CD4-positive, alpha-beta T cell treated with Interleukin-10 for 1 hour (primary cell): ENCODE measurements at regions not wholly inside any gene's neighbourhood (a gene's known extent, or its start where the extent isn't known, plus 50 kb on each side); places are given as distances from the start of the nearest gene placed in this dataset.
"Not testable (repeated sequence)": the region's sequence is repeated elsewhere in the genome, so short reads cannot be mapped to it uniquely, and the experiment has no call there.

Source experiments
- DNase-seq: peaks from one replicate; pipeline ENCODE4 v3.0.0-alpha.2; 2020

DNA sequence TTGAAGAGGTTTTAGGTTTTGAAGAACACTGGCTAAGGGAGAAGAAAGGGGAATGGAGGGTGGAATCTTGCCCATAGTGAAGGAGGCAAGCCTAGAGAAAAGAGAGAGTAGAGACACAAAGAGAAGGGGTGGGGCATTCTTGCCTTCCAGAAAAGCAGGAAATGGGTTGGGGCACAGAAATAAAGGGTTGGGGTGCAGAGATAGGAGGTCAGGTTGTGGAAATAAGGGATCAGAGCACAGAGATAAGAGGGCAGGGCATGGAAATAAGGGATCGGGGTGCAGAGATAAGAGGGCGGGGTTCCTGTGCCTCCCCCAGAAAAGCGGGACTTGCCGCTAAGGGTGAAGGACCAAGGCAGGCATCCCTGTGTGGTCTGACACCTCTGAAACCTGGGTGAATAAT, 69.9 kb downstream of the ALG1L2 start:
- DNase-seq: not testable (repeated sequence)

DNA sequence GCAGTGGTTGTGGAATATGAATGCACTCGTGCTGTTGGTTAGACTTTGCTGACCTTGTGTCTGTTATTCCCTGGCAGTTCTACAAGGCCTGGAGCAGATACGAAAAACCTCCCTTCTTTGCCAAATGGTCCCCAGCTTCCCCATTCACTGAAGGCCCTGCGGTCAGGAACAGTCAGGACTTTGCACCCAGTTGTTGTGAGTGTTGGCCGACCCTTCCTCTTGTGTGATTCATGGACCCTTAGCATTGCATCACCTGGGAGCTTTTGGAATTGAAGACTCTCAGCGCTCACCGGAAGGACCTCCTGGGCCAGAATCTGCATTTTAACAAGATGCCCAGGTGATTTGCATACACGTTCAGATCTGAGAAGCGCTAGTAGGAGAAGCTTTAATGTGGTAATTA, 71.6 kb downstream of the ALG1L2 start:
- not testable (repeated sequence) for DNase-seq

DNA sequence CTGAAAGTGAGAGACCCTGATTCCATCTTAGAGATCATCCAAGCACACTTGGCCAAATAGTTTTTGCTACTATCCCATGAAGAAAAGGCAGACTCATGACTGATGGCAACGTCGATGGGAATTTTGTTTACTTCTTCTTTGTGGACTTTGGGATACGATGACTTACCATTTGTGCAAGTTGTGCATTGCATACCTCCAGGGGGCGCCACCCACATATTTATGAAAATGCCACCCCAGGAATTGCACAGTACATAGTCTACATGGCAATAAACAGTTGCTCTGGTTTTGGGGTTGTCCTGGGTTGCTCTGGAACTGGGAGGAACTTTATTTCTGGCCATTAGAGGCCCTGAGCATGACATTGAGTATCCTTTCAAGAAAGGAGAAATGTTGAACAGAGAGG, 73.8 kb downstream of the ALG1L2 start:
- peak; percentile 7 for DNase-seq

DNA sequence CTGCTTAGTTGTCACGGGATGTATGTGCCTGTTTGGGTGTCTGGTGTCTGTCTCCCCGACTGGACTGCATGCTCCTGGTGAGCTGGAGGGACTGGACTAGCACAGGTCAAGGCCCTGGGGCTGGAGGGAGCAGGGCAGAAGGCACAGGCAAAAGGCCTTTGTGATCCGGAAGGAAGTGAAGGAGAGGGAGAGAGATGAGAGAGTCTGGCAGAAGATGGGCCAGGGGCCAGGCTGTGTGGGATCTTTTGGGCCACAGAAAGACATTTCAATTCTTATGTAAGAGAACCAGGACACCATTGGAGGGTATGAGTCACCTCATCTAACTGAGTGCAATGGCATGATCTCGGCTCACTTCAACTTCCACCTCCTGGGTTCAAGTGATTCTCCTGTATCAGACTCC, 85.2 kb downstream of the ALG1L2 start:
- DNase-seq: not testable (repeated sequence)

DNA sequence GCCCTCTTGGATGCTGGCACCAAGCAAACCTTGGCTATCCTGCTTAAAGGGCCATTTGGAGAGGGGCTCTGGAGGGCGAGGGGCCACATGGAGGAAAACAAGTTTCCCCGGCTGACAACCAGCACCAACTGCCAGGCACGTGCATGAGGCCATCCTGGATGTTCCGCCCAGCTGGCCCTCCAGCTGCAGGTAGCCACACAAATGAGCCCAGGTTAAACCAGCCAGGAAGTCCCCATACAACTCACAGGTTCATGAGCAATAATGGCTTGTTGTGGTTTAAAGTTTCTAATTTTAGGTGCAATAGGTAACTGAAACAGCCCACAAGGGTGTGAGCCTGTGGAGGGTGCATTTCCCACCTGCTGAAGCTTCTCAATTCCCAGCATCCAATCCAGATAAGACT, 93.6 kb downstream of the ALG1L2 start:
- DNase-seq: not testable (repeated sequence)

DNA sequence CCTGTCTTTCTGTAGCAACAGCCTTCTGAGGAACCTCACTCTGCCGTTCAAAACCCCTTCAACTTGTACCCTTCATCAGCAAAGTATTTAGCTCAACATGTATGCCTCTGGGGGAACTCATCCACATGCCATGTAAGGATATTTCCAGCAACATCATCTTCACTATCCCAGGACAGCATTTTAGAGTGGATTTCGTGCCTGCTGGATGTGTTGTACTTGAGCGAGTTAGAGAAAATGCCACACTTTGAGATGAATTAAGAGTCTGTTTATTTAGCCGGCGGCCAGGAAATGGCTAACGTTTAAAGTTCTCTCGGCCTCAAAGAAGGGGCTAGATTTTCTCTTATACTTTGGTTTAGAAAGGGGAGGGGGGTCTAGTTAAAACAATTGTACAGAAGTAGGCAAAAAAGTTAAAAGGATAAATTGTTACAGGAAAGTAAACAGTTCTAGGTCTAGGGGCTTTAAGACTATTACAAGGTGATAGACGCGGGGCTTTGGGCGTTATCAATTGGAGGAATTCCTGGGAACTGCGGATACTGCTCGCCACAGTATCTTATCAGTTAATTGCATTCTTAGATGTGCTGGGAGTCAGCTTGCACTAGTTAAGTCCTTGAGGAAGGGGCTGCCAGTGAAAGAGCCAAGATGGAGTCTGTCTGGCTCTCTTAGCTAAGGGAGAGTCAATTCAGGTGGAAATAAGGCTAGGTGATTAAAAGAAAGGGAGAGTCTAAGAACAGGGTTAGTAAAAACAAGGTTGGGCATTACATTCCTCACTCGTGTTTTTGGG, 95.0 kb downstream of the ALG1L2 start:
- not testable (repeated sequence) for DNase-seq

DNA sequence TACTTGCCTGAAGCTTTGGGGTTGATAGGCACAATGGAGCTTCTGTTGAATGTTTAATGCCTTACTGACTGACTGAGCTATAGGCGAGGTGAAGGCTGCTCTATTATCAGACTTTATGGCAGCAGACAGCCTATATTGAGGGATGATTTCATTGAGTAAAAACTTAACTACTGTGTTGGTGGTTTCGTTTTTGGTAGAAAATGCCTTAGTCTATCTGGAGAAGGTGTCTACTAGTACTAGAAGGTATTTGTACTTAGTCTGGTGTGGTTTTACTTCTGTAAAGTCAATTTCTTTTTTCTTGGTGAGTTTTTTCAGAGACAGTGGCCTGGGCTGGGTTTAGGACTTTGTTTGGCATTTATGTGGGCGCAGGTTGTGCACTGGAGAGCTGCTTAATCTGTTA, 97.2 kb downstream of the ALG1L2 start:
- DNase-seq: peak; percentile 6

DNA sequence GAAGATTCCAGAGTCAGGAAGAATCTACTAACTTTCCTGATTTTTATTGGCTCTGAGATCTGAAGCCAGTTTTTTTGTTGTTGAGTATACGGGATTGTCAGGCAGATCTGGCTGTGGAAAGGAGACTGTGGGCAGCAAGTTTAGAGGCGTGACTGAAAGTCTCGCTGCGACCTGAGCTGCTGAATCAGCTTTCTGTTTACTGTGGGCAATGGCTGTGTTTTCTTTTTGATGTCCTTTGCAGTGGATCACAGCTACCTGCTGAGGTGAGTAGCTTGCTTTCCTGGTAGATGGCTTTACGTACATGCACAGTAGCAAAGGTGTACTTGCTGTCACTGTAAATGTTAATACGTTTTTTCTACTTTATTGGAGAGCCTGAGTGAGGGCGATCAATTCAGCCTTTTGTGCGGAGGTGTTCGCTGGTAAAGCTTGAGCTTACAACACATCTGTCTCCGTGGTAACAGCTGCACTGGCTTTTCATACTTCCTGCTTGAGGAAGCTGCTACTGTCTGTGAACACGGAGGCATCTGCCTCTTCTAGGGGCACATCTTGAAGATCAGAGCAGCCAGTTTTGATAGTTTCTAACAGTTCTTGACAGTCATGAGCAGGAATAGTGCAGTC, 97.8 kb downstream of the ALG1L2 start:
- peak; percentile 70 for DNase-seq

DNA sequence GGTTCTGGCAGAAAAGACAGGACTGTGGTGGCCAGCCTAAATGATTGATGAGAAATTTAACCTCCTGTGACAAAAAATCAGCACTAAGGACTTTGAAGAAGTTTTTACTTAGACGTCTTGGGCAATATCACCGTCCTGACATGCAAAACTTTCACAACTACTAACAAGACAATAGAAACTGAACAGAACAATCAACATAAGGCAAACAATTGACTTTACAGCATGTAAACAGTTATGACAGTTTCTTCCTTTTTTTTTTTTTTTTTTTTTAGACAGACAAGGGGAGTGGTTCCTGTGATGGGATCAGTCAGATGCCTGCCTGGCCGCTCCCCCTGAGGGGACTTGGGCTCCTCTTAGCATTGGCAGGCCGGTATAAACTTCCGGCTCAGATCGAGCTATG, 100.8 kb downstream of the ALG1L2 start:
- DNase-seq: not testable (repeated sequence)

DNA sequence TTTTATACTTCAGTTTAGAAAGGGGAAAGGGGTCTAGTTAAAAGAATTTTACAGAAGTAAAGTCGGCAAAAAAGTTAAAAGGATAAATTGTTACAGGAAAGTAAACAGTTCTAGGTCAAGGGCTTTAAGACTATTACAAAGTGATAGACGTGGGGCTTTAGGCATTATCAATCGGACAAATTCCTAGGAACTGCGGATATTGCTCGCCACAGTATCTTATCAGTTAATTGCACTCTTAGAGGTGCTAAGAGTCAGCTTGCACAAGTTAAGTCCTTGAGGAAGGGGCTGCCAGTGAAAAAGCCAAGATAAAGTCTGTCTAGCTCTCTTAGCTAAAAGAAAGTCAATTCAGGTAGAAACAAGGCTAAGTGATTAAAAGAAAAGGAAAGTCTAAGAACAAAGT, 102.1 kb downstream of the ALG1L2 start:
- not testable (repeated sequence) for DNase-seq

DNA sequence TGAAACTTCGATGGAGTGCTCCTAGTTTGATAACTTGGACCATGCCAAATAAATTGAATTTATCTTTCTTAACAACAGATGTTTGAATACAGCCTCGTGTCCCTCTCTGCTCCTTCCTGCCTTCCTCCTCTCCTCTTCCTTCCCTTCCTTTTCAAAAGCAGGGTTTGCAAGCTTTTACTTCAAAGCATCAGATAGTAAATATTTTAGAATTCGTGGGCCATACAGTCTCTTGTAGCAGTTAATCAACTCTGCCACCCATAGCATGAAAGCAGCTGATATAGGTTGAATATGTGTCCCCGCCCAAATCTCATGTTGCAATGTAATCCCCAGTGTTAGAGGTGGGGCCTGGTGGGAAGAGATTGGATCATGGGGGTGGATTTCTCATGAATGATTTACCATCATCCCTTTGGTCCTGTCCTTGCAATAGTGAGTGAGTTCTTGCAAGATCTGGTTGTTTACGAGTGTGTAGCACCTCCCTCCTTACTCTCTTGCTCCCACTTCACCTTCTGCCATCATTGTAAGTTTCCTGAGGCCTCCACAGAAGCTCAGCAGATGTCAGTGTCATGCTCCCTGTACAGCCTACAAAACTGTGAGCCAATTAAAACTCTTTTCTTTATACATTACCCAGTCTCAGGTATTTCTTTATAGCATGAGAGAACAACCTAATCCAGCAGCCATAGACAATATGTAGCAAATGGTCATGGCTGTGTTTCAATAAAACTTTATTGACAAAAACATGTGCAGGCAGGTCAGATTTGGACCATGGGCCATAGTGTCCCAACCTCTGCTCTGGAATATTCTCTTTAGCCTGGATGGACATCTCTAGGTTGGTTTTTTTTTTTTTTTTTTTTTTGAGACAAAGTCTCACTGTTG, 102.8 kb downstream of the ALG1L2 start:
- DNase-seq: not testable (repeated sequence)

DNA sequence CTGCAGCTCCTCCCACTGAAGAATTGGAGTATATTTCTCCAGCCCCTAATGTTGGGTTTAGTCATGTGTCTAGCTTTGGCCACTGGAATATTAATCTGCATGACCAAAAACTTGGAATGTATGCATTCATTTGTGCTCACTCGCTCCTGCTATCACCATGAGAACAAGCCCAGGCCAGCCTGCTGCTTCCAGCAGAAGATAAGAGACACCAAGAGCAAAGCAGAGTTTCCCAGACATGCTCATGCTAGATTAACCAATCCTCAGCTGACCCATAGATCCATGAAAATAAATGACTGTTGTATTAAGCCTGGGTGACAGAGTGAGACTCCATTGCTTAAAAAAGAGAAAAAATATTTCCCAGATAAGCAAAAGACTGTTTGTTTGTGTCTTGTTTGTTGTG, 119.6 kb downstream of the ALG1L2 start:
- DNase-seq: not testable (repeated sequence)

DNA sequence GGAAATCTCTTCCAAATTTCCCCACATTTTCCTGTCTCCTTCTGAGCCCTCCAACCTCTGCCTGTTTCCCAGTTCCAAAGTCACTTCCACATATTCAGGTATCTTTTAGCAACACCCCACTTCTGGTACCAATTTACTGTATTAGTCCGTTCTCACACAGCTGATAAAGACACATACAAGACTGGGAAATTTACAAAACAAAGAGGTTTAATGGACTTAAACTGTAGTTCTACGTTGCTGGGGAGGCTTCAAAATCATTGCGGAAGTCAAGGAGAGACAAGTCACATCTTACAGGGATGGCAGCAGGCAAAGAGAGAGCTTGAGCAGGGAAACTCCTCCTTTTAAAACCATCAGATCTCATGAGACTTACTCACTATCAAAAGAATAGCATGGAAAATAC, 122.0 kb downstream of the ALG1L2 start:
- not testable (repeated sequence) for DNase-seq

DNA sequence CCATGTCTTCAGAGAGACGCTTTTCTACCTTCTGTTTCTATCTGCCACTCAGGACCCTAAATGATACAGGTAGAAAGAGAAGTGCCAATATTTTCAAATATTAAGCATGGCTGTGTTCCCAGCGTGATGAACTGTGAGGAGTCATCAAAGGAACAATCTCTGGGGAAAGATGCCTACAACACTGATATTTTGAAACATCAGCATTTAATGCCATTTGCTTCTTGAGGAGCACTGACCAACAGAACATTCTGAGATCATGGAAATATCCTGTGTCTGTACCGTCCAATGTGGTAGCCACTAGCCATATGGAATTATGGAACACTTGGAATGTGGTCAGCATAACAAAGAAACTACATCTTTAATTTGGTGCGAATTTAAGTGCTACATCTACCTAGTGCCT, 117.9 kb upstream of the COL6A5 start:
- no peak for DNase-seq

DNA sequence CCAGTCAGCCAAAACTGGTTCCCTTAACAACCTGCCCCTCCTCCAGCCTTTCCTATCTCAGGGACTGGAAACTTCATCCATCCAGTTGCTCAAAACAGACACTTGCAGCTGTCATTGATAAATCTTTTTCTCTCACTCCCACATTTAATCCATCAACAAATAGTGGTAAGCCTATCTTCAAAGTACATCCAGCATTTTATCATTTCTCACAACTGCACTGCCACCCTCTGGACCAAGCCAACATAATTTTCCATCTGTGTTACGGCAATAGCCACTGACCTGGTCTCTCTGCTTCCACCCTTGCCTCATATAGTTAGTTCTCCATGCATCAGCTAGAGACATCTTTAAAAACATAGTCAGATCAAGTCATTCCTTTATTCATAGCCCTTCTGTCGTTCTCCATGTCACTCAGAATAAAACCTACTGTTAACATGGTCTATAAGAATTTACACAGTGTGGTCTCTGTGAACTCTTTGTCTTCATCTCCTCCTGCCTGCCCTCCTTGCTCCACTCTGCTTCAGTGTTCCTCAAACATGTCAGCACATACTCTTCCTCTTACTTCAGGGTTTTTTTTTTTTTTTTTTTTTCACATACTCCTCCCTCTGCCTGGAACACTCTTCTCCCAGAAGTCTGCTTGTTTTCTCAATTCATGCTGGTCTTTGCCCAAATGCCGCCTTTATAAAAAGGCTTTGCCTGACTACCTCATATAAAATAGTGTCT, 102.5 kb upstream of the COL6A5 start:
- DNase-seq: no peak

DNA sequence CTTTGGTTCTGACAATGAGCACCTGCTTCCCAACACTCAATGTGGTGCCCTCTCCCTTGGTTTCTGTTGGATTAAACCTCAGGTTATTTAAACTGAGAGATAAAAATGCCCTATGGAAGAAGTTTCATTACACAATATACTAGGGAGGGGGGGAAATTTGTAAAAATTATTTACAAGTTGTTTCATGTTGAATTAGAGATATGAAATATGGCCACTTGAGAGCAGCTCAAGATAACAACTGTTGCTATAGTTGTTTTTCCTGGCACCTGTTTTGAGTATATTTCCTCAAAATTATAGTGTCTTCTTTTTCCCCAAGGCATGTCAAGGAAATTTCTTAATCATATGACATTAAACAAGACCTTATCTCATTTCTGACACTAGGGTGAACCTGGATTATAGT, 101.7 kb upstream of the COL6A5 start:
- DNase-seq: no peak

DNA sequence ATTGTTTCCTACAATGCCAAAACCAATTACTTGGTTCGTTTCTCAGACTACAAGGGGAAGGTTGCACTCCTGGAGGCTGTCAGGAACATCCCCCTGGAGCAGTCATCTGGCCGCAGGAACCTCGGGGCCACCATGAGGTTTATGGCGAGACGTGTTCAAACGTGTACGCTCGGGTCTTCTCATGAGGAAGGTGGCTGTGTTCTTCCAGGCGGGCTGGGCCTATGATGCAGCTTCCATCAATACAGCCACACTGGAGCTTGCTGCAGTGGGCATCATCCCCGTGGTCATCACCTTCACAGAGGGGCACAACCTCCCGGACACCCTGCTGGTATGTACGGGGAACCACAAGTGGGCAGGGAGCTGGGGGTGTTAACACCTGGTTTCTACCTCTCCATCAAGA, 94.5 kb upstream of the COL6A5 start:
- no peak for DNase-seq

DNA sequence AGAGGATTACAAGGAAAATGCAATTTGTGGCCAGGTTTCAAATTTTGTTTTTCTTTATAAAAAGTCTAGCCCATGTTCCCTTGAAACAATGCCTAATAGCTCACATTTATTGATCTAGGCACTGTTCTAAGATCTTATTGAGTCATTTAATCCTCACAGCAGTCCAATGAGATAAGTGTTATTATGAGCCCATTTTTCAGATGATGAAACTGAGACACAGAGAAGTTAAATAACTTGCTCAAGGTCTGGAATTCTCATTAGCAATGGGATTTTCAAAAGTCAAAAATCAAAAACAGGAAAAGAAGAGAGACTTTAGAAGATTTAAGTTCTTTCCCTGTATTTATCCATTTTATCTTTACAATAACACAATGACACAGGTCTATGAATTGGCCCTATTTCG, 90.0 kb upstream of the COL6A5 start:
- DNase-seq: no peak

DNA sequence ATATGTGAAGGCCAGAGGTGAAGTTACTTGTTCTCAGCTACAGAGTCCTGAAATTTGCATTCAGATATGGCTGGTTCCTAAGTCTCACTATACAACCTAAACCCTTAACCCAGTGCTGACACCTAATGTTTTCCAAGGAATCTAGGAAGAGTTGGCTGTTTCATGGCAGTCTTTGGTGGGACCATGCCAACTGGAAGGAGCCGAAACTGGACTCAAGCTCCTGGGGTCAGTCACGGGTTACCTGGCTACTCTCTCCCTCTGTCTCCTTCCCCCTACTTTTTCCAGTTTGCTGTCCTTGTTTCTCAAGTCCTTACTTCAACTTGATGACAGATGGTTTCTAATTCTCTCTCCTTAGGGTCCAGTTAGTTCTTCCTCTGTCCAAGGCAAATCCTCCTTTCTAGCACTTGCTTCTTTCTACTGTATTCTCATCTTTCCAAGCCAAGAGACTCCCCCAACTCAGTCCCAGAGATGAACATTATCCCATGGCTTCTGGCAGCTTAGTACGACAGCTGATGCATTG, 88.6 kb upstream of the COL6A5 start:
- DNase-seq: no peak

DNA sequence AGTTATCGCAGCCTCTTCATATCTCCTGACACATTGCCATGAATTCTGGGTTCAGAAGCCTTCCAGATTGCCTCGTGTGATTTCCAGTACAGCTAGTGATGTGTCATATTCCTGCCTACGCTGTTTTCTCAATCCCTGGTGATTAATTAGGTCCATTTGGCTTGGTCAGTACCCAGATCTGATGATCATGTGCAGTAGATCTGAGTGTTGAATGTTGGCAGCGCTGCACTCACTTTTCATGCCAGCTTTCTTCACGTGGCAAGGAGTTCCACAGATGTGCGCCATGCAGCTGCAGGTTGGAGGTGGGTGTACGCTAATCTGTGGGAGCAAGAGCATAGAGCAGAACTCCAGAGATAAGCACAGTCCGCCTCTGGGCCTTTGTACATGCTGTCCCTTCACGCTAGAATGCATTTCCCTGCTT, 86.9 kb upstream of the COL6A5 start:
- no peak for DNase-seq

DNA sequence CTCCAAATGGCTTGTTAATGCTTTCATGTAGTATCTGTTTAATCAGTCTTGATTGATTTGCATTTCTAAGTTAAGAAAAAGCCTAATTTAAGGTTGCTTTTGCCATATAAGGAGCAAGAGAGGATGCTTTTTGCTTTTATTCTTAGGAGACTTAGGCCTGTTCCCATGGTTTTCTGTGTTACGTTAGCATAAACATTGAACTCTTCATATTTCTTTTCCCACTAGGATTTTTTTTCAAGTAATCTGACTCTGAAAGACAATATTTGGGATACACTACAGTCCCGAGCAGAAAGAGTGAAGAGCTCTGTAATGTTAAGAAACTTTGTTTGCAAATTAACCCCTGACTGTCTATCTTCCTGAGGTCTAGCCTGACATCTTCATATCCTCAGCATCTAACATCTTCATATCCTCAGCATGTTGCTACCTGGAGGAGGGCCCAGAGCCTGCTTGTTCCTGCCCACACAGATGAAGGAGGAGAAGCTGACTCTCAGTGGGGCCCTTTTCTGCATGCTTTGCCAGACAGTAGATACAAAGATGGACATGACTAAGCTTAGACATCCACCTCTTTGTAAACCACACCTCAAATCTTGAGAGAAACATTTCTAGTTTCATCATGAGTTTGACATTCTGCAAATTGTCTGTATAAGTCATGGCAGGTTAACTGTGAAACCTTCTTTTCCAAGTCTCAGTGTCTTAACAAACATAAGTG, 86.2 kb upstream of the COL6A5 start:
- no peak for DNase-seq

DNA sequence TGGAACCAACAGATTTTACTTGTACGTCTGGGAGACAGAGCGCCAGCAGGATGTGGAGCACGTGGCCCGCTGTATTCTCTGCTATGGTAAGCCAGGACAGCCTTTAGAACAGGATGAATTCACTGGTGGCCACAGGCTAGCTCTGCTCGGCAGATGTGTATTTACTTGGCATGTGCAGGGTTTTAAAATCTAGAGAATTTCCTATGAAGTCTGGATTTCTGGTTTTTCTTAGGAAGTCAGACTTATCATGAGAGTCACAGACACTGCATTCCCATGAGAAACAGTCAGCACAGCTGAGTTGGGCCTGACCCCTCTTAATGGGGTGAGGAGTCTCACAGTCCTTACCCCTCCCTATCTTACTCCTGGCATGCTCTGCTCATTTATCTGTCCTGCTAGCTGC, 84.6 kb upstream of the COL6A5 start:
- no peak for DNase-seq
